GM12878 (cell line): ENCODE measurements at regions not wholly inside any gene's neighbourhood (a gene's known extent, or its start where the extent isn't known, plus 50 kb on each side); places are given as distances from the start of the nearest gene placed in this dataset.

Experiments used
- BCL11A ChIP-seq: IDR thresholded peaks from 2 replicates; pipeline ENCODE4 v1.6.1; 2011; ENCODE audit warnings: low read depth, low read length
- CTCF ChIP-seq, 3 experiments: IDR thresholded peaks in 2 of 3; conservative IDR thresholded peaks in 1 of 3; 2 replicates each; pipeline ENCODE4 v1.5.1; 2011; ENCODE audit warnings: low read depth in 3 of 3, low read length in 3 of 3, mild to moderate bottlenecking in 3 of 3, control low read depth in 2 of 3, moderate library complexity in 2 of 3, inconsistent platforms in 1 of 3, mixed read lengths in 1 of 3; ENCODE audit not compliant: control insufficient read depth in 2 of 3, insufficient read depth in 1 of 3; ENCODE audit errors: extremely low read depth in 1 of 3
- EP300 ChIP-seq, 2 experiments: fragments of 150-350 bp in 1 of 2; IDR thresholded peaks; 2 replicates each; pipeline ENCODE4 v1.6.1; 2011 to 2012; ENCODE audit warnings: low read depth in 2 of 2, low read length in 2 of 2, borderline replicate concordance in 1 of 2, improper control_type of control experiment in 1 of 2, inconsistent platforms in 1 of 2; ENCODE audit not compliant: control insufficient read depth in 1 of 2
- LARP7 ChIP-seq: fragments of 450-650 bp; IDR thresholded peaks from 2 replicates; pipeline ENCODE4 v1.6.1; 2017; ENCODE audit warnings: mild to moderate bottlenecking
- MTA2 ChIP-seq: fragments of 450-650 bp; IDR thresholded peaks from 2 replicates; pipeline ENCODE4 v1.6.1; 2016; ENCODE audit warnings: low read depth, mild to moderate bottlenecking, moderate library complexity
- NFYB ChIP-seq: IDR thresholded peaks from 2 replicates; pipeline ENCODE4 v1.6.1; 2011; ENCODE audit warnings: low read depth, mild to moderate bottlenecking, low read length, improper control_type of control experiment, moderate library complexity; ENCODE audit not compliant: insufficient read depth
- NR2F1 ChIP-seq: fragments of 450-650 bp; conservative IDR thresholded peaks from 2 replicates; pipeline ENCODE4 v1.6.1; 2017; ENCODE audit warnings: mild to moderate bottlenecking
- POLR2AphosphoS5 ChIP-seq: IDR thresholded peaks from 2 replicates; pipeline ENCODE4 v1.6.1; 2011; ENCODE audit warnings: mild to moderate bottlenecking, low read length, inconsistent platforms
- RAD21 ChIP-seq: IDR thresholded peaks from 2 replicates; pipeline ENCODE4 v1.6.1; 2011; ENCODE audit warnings: mild to moderate bottlenecking, low read depth, low read length, moderate library complexity; ENCODE audit not compliant: insufficient read depth
- RAD51 ChIP-seq: fragments of 450-650 bp; IDR thresholded peaks from 2 replicates; pipeline ENCODE4 v1.6.1; 2016; ENCODE audit warnings: moderate library complexity, mild to moderate bottlenecking, inconsistent platforms
- RFX5 ChIP-seq: IDR thresholded peaks from 2 replicates; pipeline ENCODE4 v1.6.1; 2011; ENCODE audit warnings: low read depth, low read length, improper control_type of control experiment
- SIN3A ChIP-seq: IDR thresholded peaks from 2 replicates; pipeline ENCODE4 v1.6.1; 2012; ENCODE audit warnings: low read depth, low read length, improper control_type of control experiment
- SKIL ChIP-seq: fragments of 450-650 bp; IDR thresholded peaks from 2 replicates; pipeline ENCODE4 v1.6.1; 2017; ENCODE audit warnings: mild to moderate bottlenecking, low read depth, inconsistent platforms; ENCODE audit not compliant: poor library complexity, severe bottlenecking
- SP1 ChIP-seq: IDR thresholded peaks from one replicate; pipeline ENCODE4 v1.6.1; 2011; ENCODE audit warnings: low read depth, low read length
- SPI1 ChIP-seq: IDR thresholded peaks from 2 replicates; pipeline ENCODE4 v1.6.1; 2011; ENCODE audit warnings: low read depth, mild to moderate bottlenecking, low read length, moderate library complexity, borderline replicate concordance; ENCODE audit not compliant: insufficient read depth
- STAT3 ChIP-seq: IDR thresholded peaks from 2 replicates; pipeline ENCODE4 v1.6.1; 2011; ENCODE audit warnings: low read depth, low read length, improper control_type of control experiment
- SUPT20H ChIP-seq: IDR thresholded peaks from 2 replicates; pipeline ENCODE4 v1.6.1; 2011; ENCODE audit warnings: low read depth, mild to moderate bottlenecking, low read length, moderate library complexity, borderline replicate concordance; ENCODE audit not compliant: control insufficient read depth
- TARDBP ChIP-seq: IDR thresholded peaks from 2 replicates; pipeline ENCODE4 v1.6.1; 2016; ENCODE audit warnings: borderline replicate concordance
- YY1 ChIP-seq: IDR thresholded peaks from 2 replicates; pipeline ENCODE4 v1.6.1; 2011; ENCODE audit warnings: low read depth, mild to moderate bottlenecking, low read length
- TF ChIP-seq, protein P1 (sequence below): fragments of 450-650 bp; IDR thresholded peaks from 2 replicates; pipeline ENCODE4 v1.6.1; 2018; ENCODE audit warnings: borderline replicate concordance, mild to moderate bottlenecking; ENCODE audit not compliant: partially characterized antibody
- TF ChIP-seq, protein P2 (sequence below): IDR thresholded peaks from 2 replicates; pipeline ENCODE4 v1.6.1; 2011; ENCODE audit warnings: low read depth, mild to moderate bottlenecking, low read length, moderate library complexity, borderline replicate concordance; ENCODE audit errors: extremely low read depth
- TF ChIP-seq, protein P3 (sequence below): fragments of 450-650 bp; conservative IDR thresholded peaks from 2 replicates; pipeline ENCODE4 v1.6.1; 2017; ENCODE audit warnings: mild to moderate bottlenecking, moderate library complexity

- TF ChIP-seq SPI1, result no peak
- TF ChIP-seq, protein P1, sequence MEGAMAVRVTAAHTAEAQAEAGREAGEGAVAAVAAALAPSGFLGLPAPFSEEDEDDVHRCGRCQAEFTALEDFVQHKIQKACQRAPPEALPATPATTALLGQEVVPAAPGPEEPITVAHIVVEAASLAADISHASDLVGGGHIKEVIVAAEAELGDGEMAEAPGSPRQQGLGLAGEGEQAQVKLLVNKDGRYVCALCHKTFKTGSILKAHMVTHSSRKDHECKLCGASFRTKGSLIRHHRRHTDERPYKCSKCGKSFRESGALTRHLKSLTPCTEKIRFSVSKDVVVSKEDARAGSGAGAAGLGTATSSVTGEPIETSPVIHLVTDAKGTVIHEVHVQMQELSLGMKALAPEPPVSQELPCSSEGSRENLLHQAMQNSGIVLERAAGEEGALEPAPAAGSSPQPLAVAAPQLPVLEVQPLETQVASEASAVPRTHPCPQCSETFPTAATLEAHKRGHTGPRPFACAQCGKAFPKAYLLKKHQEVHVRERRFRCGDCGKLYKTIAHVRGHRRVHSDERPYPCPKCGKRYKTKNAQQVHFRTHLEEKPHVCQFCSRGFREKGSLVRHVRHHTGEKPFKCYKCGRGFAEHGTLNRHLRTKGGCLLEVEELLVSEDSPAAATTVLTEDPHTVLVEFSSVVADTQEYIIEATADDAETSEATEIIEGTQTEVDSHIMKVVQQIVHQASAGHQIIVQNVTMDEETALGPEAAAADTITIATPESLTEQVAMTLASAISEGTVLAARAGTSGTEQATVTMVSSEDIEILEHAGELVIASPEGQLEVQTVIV, result no peak
- TF ChIP-seq CTCF (IDR thresholded peaks at IDR 0.05 in 2 of 3, conservative IDR thresholded peaks at IDR 0.05 in 1 of 3; ENCODE audit: control insufficient read depth in 2 of 3, extremely low read depth in 1 of 3, insufficient read depth in 1 of 3, low read depth in 3 of 3, low read length in 3 of 3), result no peak
- TF ChIP-seq MTA2, result no peak
- TF ChIP-seq YY1, result no peak
- no peak for TF ChIP-seq SUPT20H
- TF ChIP-seq SIN3A, result no peak
- no peak for TF ChIP-seq NFYB
- TF ChIP-seq POLR2AphosphoS5, result no peak
- TF ChIP-seq RFX5, result no peak
- no peak for TF ChIP-seq STAT3
- no peak for TF ChIP-seq SKIL
- TF ChIP-seq LARP7, result no peak
- no peak for TF ChIP-seq TARDBP
- TF ChIP-seq RAD51, result no peak
- no peak for TF ChIP-seq SP1
- TF ChIP-seq, protein P2, sequence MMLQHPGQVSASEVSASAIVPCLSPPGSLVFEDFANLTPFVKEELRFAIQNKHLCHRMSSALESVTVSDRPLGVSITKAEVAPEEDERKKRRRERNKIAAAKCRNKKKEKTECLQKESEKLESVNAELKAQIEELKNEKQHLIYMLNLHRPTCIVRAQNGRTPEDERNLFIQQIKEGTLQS, result no peak
- TF ChIP-seq NR2F1, result no peak
- no peak for TF ChIP-seq RAD21
- no peak for TF ChIP-seq EP300 (IDR thresholded peaks at IDR 0.05; ENCODE audit: borderline replicate concordance in 1 of 2, control insufficient read depth in 1 of 2, low read depth in 2 of 2, low read length in 2 of 2)
- TF ChIP-seq BCL11A, result peak; percentile 41; the same call in 1 of the 2 replicates
- TF ChIP-seq, protein P3, sequence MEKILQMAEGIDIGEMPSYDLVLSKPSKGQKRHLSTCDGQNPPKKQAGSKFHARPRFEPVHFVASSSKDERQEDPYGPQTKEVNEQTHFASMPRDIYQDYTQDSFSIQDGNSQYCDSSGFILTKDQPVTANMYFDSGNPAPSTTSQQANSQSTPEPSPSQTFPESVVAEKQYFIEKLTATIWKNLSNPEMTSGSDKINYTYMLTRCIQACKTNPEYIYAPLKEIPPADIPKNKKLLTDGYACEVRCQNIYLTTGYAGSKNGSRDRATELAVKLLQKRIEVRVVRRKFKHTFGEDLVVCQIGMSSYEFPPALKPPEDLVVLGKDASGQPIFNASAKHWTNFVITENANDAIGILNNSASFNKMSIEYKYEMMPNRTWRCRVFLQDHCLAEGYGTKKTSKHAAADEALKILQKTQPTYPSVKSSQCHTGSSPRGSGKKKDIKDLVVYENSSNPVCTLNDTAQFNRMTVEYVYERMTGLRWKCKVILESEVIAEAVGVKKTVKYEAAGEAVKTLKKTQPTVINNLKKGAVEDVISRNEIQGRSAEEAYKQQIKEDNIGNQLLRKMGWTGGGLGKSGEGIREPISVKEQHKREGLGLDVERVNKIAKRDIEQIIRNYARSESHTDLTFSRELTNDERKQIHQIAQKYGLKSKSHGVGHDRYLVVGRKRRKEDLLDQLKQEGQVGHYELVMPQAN, result no peak
- TF ChIP-seq, all 136 proteins: peak for 14
Measured at GRCh38 chr4:138562544-138562991, 320.4 kb upstream of the SLC7A11 start (continued).
